ENCODE measurements at regions not wholly inside any gene's neighbourhood (a gene's known extent, or its start where the extent isn't known, plus 50 kb on each side); places are given as distances from the start of the nearest gene placed in this dataset.
"Not testable (repeated sequence)": the region's sequence is repeated elsewhere in the genome, so short reads cannot be mapped to it uniquely, and the experiment has no call there.

- ATAC-seq (ENCODE audit: low read depth) (no peak), DNase-seq (ENCODE audit: low spot score in 2 of 2) (no peak)
- H3K4me3 Mint-ChIP-seq = no peak overlapping the region
- no peaks in the 10 kb centered on the region for H3K27me3 Mint-ChIP-seq
- H3K9me3 Mint-ChIP-seq = peaks cover 2% of the 10 kb centered on the region
- no peaks in the 10 kb centered on the region for H3K36me3 Mint-ChIP-seq
- no peaks in the 10 kb centered on the region for H3K4me1 Mint-ChIP-seq
- H3K27ac Mint-ChIP-seq = no peak overlapping the region
Observed at GRCh38 chr9:26142631-26143030, 464.4 kb upstream of the TUSC1 start.

DNA sequence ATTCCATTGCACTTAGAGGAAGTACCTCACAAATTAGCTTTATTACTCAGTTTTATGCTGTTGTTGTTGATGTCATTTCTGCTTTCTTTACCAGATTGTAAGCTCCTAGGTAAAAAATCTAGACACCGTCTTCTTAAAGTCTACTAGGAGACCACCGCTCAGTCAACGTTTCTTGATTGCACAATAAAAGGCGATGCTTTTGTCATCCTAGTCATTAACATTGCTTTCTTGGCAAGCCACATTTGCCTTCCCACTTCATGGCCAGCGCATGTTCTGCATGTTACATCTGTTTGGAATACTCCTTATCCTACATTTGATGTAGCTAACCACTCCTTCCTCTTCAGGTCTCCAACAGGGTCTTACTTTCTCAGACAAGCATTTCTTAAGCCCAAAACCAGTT lies 464.0 kb upstream of the TUSC1 start:
- Mint-ChIP-seq H3K27ac (no peak overlapping the region), H3K27me3 (no peaks in the 10 kb centered on the region), H3K4me3 (no peak overlapping the region), H3K9me3 (peaks cover 2% of the 10 kb centered on the region), H3K36me3 (no peaks in the 10 kb centered on the region), H3K4me1 (no peaks in the 10 kb centered on the region)
- ATAC-seq (ENCODE audit: low read depth) = no peak
- DNase-seq (ENCODE audit: low spot score in 2 of 2) = no peak

DNA sequence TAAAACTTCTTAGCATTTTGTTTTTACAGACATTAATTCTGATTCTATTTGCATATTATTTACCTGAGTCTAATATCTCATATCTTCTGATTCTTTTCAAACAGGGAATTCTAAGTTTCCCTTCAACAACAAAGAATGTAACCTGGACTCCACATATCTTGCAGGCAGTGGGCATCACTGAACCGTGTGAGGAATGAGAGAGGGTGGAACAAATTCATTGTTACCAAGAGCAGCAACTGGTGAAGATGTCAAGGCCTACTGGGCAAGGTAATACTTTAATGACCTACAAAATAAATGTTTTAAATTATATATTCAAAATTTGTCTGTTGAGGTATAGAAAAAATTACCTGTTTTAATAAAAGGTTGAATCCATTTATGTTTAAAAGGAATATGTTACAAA lies 455.3 kb upstream of the TUSC1 start:
- H3K36me3 Mint-ChIP-seq = no peaks in the 10 kb centered on the region
- H3K4me3 Mint-ChIP-seq = no peak overlapping the region
- no peak overlapping the region for H3K27ac Mint-ChIP-seq
- DNase-seq (ENCODE audit: low spot score in 2 of 2) (no peak), ATAC-seq (ENCODE audit: low read depth) (no peak)
- H3K27me3 Mint-ChIP-seq = no peaks in the 10 kb centered on the region
- H3K4me1 Mint-ChIP-seq = no peaks in the 10 kb centered on the region
- H3K9me3 Mint-ChIP-seq = peaks cover 3% of the 10 kb centered on the region

DNA sequence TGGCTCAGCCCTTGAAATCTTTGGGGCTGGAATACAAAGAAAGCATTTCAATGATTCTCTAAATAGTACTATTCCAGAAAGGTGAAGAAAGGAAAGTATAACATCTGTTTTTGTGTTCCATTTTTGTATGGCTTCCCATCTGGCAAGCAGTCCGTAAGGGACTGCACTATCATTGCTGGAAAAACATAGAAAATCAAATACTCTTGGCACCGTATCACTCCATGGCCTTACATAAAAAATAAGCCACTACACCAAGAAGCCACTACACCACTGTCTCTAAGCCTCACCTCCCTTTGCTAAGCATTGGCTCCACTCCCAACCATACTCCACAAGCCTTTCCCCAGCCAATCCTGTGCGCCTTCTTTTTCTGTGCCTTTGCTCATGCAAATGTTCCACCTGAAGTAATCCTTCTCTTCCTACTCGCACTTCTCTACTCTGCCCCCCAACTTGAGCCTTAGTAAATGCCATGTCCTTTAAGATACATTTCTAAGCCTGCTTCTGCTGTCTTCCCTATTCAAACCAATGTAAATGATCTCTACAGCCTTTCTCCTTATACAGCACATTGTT lies 454.6 kb upstream of the TUSC1 start:
- ATAC-seq (ENCODE audit: low read depth) = no peak
- peaks cover 3% of the 10 kb centered on the region for H3K9me3 Mint-ChIP-seq

GRCh38 chr9:26131886-26132285 lies 453.6 kb upstream of the TUSC1 start:
- H3K27ac Mint-ChIP-seq = no peak overlapping the region
- H3K27me3 Mint-ChIP-seq = no peaks in the 10 kb centered on the region
- H3K4me1 Mint-ChIP-seq = no peaks in the 10 kb centered on the region
- peaks cover 3% of the 10 kb centered on the region for H3K9me3 Mint-ChIP-seq
- H3K36me3 Mint-ChIP-seq = no peaks in the 10 kb centered on the region
- no peak overlapping the region for H3K4me3 Mint-ChIP-seq
- DNase-seq (ENCODE audit: low spot score in 2 of 2) (no peak), ATAC-seq (ENCODE audit: low read depth) (no peak)

More for the DNA sequence above, 454.6 kb upstream of the TUSC1 start:
- H3K36me3 Mint-ChIP-seq = no peaks in the 10 kb centered on the region
- DNase-seq (ENCODE audit: low spot score in 2 of 2) = no peak
- H3K4me1 Mint-ChIP-seq = no peaks in the 10 kb centered on the region
- H3K4me3 Mint-ChIP-seq = no peak overlapping the region
- H3K27ac Mint-ChIP-seq = no peak overlapping the region
- no peaks in the 10 kb centered on the region for H3K27me3 Mint-ChIP-seq

DNA sequence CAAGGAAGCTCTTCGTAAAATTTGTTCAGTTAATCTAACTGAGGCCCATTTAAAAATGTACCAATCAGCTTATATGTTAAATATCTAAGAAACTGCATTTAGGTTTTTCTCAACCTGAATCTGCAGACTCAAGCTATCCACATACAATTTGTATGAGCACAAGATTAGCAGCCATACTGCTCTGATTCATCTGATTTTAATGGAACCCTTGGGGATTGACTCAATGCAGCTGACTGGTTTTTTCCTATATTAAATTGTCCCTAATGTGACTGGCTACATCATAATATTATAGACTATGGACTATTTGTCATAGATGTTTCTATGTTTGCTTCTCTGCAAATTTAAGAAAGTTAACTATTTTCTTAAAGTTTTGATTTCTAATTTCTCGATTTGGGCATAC lies 451.0 kb upstream of the TUSC1 start:
- ATAC-seq (ENCODE audit: low read depth) (no peak), DNase-seq (ENCODE audit: low spot score in 2 of 2) (no peak)
- H3K9me3 Mint-ChIP-seq = peaks cover 4% of the 10 kb centered on the region
- H3K27ac Mint-ChIP-seq = no peak overlapping the region
- no peak overlapping the region for H3K4me3 Mint-ChIP-seq
- no peaks in the 10 kb centered on the region for H3K36me3 Mint-ChIP-seq
- no peaks in the 10 kb centered on the region for H3K4me1 Mint-ChIP-seq
- H3K27me3 Mint-ChIP-seq = no peaks in the 10 kb centered on the region

DNA sequence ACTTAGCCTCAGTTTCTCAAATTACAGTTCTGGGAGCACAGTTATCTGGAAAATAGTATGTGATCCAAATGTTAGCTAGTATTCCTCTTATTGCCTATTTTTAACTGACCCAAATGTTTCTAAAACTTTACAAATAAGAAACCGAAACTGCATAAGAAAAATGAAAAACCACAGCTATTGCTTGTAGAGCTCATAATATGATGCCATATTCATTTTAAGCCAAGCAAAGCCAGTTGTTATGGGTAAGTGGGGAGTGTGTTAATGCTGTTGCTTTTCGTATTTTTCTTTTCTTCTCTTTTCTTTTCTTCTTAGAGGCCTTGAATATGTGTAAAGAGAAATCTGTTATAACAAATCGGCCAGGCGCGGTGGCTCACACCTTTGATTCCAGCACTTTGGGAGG lies 447.4 kb upstream of the TUSC1 start:
- ATAC-seq (ENCODE audit: low read depth) = no peak
- no peak overlapping the region for H3K4me3 Mint-ChIP-seq

GRCh38 chr9:26116085-26116484 lies 437.8 kb upstream of the TUSC1 start:
- DNase-seq (ENCODE audit: low spot score in 2 of 2); H3K9me3 Mint-ChIP-seq; H3K27me3 Mint-ChIP-seq; H3K4me1 Mint-ChIP-seq; ATAC-seq (ENCODE audit: low read depth); H3K4me3 Mint-ChIP-seq; H3K36me3 Mint-ChIP-seq; H3K27ac Mint-ChIP-seq: not testable (repeated sequence)

More for the DNA sequence above, 447.4 kb upstream of the TUSC1 start:
- H3K4me1 Mint-ChIP-seq = no peaks in the 10 kb centered on the region
- DNase-seq (ENCODE audit: low spot score in 2 of 2) = no peak
- no peaks in the 10 kb centered on the region for H3K27me3 Mint-ChIP-seq
- no peaks in the 10 kb centered on the region for H3K36me3 Mint-ChIP-seq
- peaks cover 4% of the 10 kb centered on the region for H3K9me3 Mint-ChIP-seq
- no peak overlapping the region for H3K27ac Mint-ChIP-seq

GRCh38 chr9:26112724-26113123 lies 434.5 kb upstream of the TUSC1 start:
- DNase-seq (ENCODE audit: low spot score in 2 of 2) = no peak
- Mint-ChIP-seq H3K4me1 (no peaks in the 10 kb centered on the region), H3K27ac (no peak overlapping the region), H3K36me3 (no peaks in the 10 kb centered on the region), H3K27me3 (no peaks in the 10 kb centered on the region), H3K4me3 (no peak overlapping the region), H3K9me3 (no peaks in the 10 kb centered on the region)
- no peak for ATAC-seq (ENCODE audit: low read depth)

- H3K27ac Mint-ChIP-seq = no peak overlapping the region
- H3K27me3 Mint-ChIP-seq = no peaks in the 10 kb centered on the region
- ATAC-seq (ENCODE audit: low read depth) (no peak), DNase-seq (ENCODE audit: low spot score in 2 of 2) (no peak)
- H3K9me3 Mint-ChIP-seq = peaks cover 2% of the 10 kb centered on the region
- H3K36me3 Mint-ChIP-seq = no peaks in the 10 kb centered on the region
- H3K4me3 Mint-ChIP-seq = no peak overlapping the region
- no peaks in the 10 kb centered on the region for H3K4me1 Mint-ChIP-seq
Observed at GRCh38 chr9:26086396-26086795, 408.2 kb upstream of the TUSC1 start.

GRCh38 chr9:26081847-26082246 lies 403.6 kb upstream of the TUSC1 start:
- no peaks in the 10 kb centered on the region for H3K4me1 Mint-ChIP-seq

GRCh38 chr9:26078706-26079105 lies 400.5 kb upstream of the TUSC1 start:
- DNase-seq (ENCODE audit: low spot score in 2 of 2) (no peak), ATAC-seq (ENCODE audit: low read depth) (no peak)
- peaks cover 7% of the 10 kb centered on the region for H3K9me3 Mint-ChIP-seq
- no peaks in the 10 kb centered on the region for H3K36me3 Mint-ChIP-seq
- H3K27ac Mint-ChIP-seq = no peak overlapping the region
- no peaks in the 10 kb centered on the region for H3K27me3 Mint-ChIP-seq
- no peaks in the 10 kb centered on the region for H3K4me1 Mint-ChIP-seq
- H3K4me3 Mint-ChIP-seq = no peak overlapping the region

More at GRCh38 chr9:26081847-26082246, 403.6 kb upstream of the TUSC1 start:
- DNase-seq (ENCODE audit: low spot score in 2 of 2) (no peak), ATAC-seq (ENCODE audit: low read depth) (no peak)
- Mint-ChIP-seq H3K4me3 (no peak overlapping the region), H3K9me3 (peaks cover 2% of the 10 kb centered on the region), H3K27ac (no peak overlapping the region), H3K36me3 (no peaks in the 10 kb centered on the region), H3K27me3 (no peaks in the 10 kb centered on the region)

DNA sequence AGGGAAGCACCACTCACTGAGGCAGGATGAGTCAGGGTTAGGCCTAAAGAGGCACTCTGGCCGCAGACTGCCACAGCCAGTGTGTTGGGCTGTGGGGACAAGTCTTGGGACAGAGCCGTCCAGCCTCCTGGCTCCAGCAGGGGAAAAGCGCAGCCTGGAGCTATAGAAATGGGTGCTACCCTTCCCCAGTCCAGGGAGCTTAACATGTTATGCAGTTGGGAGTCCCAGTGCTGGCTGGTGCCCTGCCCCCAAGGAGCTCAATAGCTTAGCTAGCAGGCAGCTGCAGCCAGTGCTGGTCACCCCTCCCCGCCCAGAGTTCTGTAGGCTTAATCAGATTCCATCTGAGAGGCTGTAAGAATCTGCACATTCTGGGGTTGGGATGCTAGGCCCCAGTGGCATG lies 399.6 kb upstream of the TUSC1 start:
- Mint-ChIP-seq H3K9me3 (peaks cover 10% of the 10 kb centered on the region), H3K27me3 (no peaks in the 10 kb centered on the region), H3K36me3 (no peaks in the 10 kb centered on the region), H3K27ac (no peak overlapping the region), H3K4me1 (no peaks in the 10 kb centered on the region), H3K4me3 (no peak overlapping the region)
- ATAC-seq (ENCODE audit: low read depth) (no peak), DNase-seq (ENCODE audit: low spot score in 2 of 2) (no peak)

- Mint-ChIP-seq H3K9me3 (no peaks in the 10 kb centered on the region), H3K27me3 (no peaks in the 10 kb centered on the region), H3K36me3 (no peaks in the 10 kb centered on the region), H3K27ac (no peak overlapping the region), H3K4me3 (no peak overlapping the region), H3K4me1 (no peaks in the 10 kb centered on the region)
- ATAC-seq (ENCODE audit: low read depth) (no peak), DNase-seq (ENCODE audit: low spot score in 2 of 2) (no peak)
Observed at GRCh38 chr9:26067608-26068007, 389.4 kb upstream of the TUSC1 start.

- no peaks in the 10 kb centered on the region for H3K27me3 Mint-ChIP-seq
- H3K36me3 Mint-ChIP-seq = no peaks in the 10 kb centered on the region
- H3K9me3 Mint-ChIP-seq = no peaks in the 10 kb centered on the region
- ATAC-seq (ENCODE audit: low read depth) (no peak), DNase-seq (ENCODE audit: low spot score in 2 of 2) (no peak)
- no peak overlapping the region for H3K27ac Mint-ChIP-seq
- no peak overlapping the region for H3K4me3 Mint-ChIP-seq
- no peaks in the 10 kb centered on the region for H3K4me1 Mint-ChIP-seq
Observed at GRCh38 chr9:26066237-26066636, 388.0 kb upstream of the TUSC1 start.
